ENCODE measurements at regions not wholly inside any gene's neighbourhood (a gene's known extent, or its start where the extent isn't known, plus 50 kb on each side); places are given as distances from the start of the nearest gene placed in this dataset.

GRCh38 chr6:145244349-145245100 is 490.8 kb downstream of the EPM2A start:
- Histone ChIP-seq H3K9me3 (ENCODE audit: insufficient read depth in 2 of 2, low read depth in 1 of 2, low read length in 1 of 2) (no peaks in the 10 kb centered on the region), H2AK5ac (ENCODE audit: low read depth, low read length) (no peak overlapping the region), H3K4me2 (ENCODE audit: insufficient read depth in 1 of 2, low read depth in 2 of 2, low read length in 2 of 2) (no peak overlapping the region), H4K20me1 (replicated peaks in 1 of 2; ENCODE audit: control insufficient read depth in 1 of 2, insufficient read depth in 2 of 2, low read length in 2 of 2) (no peaks in the 10 kb centered on the region), H2BK120ac (replicated peaks; ENCODE audit: low read depth, low read length) (no peak overlapping the region), H3K27me3 (replicated peaks in 1 of 4; ENCODE audit: control insufficient read depth in 3 of 4, extremely low read depth in 1 of 4, insufficient read depth in 3 of 4, low read length in 3 of 4) (no peaks in the 10 kb centered on the region), H4K5ac (ENCODE audit: insufficient read length, low read depth, low read length) (no peak overlapping the region), H3K79me2 (ENCODE audit: control insufficient read depth in 1 of 2, insufficient read depth in 2 of 2, low read length in 2 of 2) (no peaks in the 10 kb centered on the region), H3K23me2 (ENCODE audit: low read depth, low read length) (no peaks in the 10 kb centered on the region), H2BK20ac (ENCODE audit: low read length) (no peak overlapping the region), H2BK5ac (ENCODE audit: low read depth, low read length) (no peak overlapping the region), H3K14ac (ENCODE audit: insufficient read length) (no peak overlapping the region), H3K18ac (ENCODE audit: extremely low read depth, low read length) (no peak overlapping the region), H2BK12ac (ENCODE audit: low read depth, low read length) (no peak overlapping the region), H3K4ac (replicated peaks; ENCODE audit: insufficient read length, low read depth, low read length) (no peak overlapping the region), H3K79me1 (ENCODE audit: low read depth, low read length) (no peaks in the 10 kb centered on the region), H4K91ac (replicated peaks; ENCODE audit: insufficient read length, low read length) (no peak overlapping the region), H3K36me3 (ENCODE audit: control insufficient read depth in 2 of 4, insufficient read depth in 4 of 4, low read length in 3 of 4) (no peaks in the 10 kb centered on the region), H3K4me3 (ENCODE audit: extremely low read depth in 1 of 4, insufficient read depth in 2 of 4, low read depth in 3 of 4, low read length in 4 of 4) (no peak overlapping the region), H4K8ac (ENCODE audit: extremely low read depth, insufficient read depth, low read length) (no peak overlapping the region), H3K23ac (ENCODE audit: insufficient read length) (no peak overlapping the region), H2AFZ (ENCODE audit: low read length) (no peak overlapping the region), H2BK15ac (ENCODE audit: low read length) (no peak overlapping the region), H3K4me1 (replicated peaks in 1 of 4; ENCODE audit: control insufficient read depth in 3 of 4, insufficient read depth in 4 of 4, low read length in 3 of 4) (peaks cover 0 to 2% (median 0%) of the 10 kb centered on the region in 4 experiments; a peak in 1 of 7 replicates), H3K9ac (replicated peaks in 1 of 4; ENCODE audit: extremely low read depth in 1 of 4, low read depth in 3 of 4, low read length in 3 of 4) (no peak overlapping the region), H3K56ac (replicated peaks; ENCODE audit: insufficient read length, low read depth, low read length) (no peak overlapping the region), H3K27ac (ENCODE audit: low read depth, low read length) (no peak overlapping the region)
- CTCF ChIA-PET (ENCODE audit: partially characterized antibody), result interaction anchor here (1.0 kb wide), 1 partner anchor 389 kb away, joined by 3 read pairs; no protein-coding TSS in a partner anchor
- DNase-seq (ENCODE audit: low read depth in 1 of 2, low spot score in 2 of 2) (no peak), FAIRE-seq (no peak)
- POLR2A ChIA-PET (ENCODE audit: partially characterized antibody), result no interaction called here
- WGBS, 2 experiments (ENCODE audit: extremely low coverage in 1 of 2, insufficient coverage in 1 of 2, insufficient read length in 1 of 2, insufficient replicate concordance in 2 of 2, low coverage in 1 of 2, low lambda C conversion rate in 2 of 2, missing lambda C conversion rate in 1 of 2), result 93% methylated on average over 3 of the region's 3 CpGs; no CpG with 5 or more reads in 1 of the 2 experiments
- TF ChIP-seq EGR1 (IDR thresholded peaks at IDR 0.05; ENCODE audit: borderline replicate concordance, low read depth, low read length) (no peak), PHF8 (conservative IDR thresholded peaks at IDR 0.05; ENCODE audit: low read depth, low read length) (no peak), NANOG (IDR thresholded peaks at IDR 0.05; ENCODE audit: insufficient read depth, low read depth, low read length, poor library complexity, severe bottlenecking) (no peak), ZNF274 (IDR thresholded peaks at IDR 0.05; ENCODE audit: borderline replicate concordance, extremely low read depth, low read length) (no peak), TAF7 (optimal IDR thresholded peaks at IDR 0.05; ENCODE audit: borderline replicate concordance, low read depth, low read length) (no peak), BACH1 (IDR thresholded peaks at IDR 0.05; ENCODE audit: low read length) (no peak)

All from H1 (cell line).